Esophagus (tissue), 2 donors: ENCODE measurements at regions not wholly inside any gene's neighbourhood (a gene's known extent, or its start where the extent isn't known, plus 50 kb on each side); places are given as distances from the start of the nearest gene placed in this dataset.

Experiments
- H3K27ac ChIP-seq, 2 donors: one replicate each; pipeline ENCODE4 v1.5.1; 2013; ENCODE audit warnings: low read depth in 2 of 2, mild to moderate bottlenecking in 2 of 2, inconsistent platforms in 1 of 2, low read length in 1 of 2, moderate library complexity in 1 of 2
- H3K27me3 ChIP-seq, 2 donors: one replicate each; pipeline ENCODE4 v1.6.1; 2013; ENCODE audit warnings: low read length in 2 of 2, control low read depth in 1 of 2, mild to moderate bottlenecking in 1 of 2; ENCODE audit not compliant: insufficient read depth in 2 of 2, control insufficient read depth in 1 of 2
- H3K36me3 ChIP-seq, 2 donors: one replicate each; pipeline ENCODE4 v1.6.1; 2013; ENCODE audit warnings: low read length in 1 of 2; ENCODE audit not compliant: control insufficient read depth in 2 of 2, insufficient read depth in 2 of 2
- H3K4me1 ChIP-seq, 2 donors: one replicate each; pipeline ENCODE4 v1.6.1; 2013; ENCODE audit warnings: low read length in 1 of 2; ENCODE audit not compliant: control insufficient read depth in 2 of 2, insufficient read depth in 2 of 2
- H3K4me3 ChIP-seq, 2 donors: one replicate each; pipeline ENCODE4 v1.5.1; 2013; ENCODE audit warnings: low read length in 2 of 2, mild to moderate bottlenecking in 2 of 2, low read depth in 1 of 2, moderate library complexity in 1 of 2
- H3K9me3 ChIP-seq, 2 donors: one replicate each; pipeline ENCODE4 v1.6.1; 2013; ENCODE audit warnings: mild to moderate bottlenecking in 2 of 2, low read depth in 1 of 2, low read length in 1 of 2, moderate library complexity in 1 of 2; ENCODE audit not compliant: control insufficient read depth in 2 of 2, insufficient read depth in 1 of 2
- WGBS, 2 donors: extraction: QIAGEN DNeasy Blood & Tissue Kit; methylation state at CpG; one replicate each; pipeline ENCODE4 v1.1.7; 2013; 5-methylcytosine and 5-hydroxymethylcytosine counted together
- donor health status: healthy with polysubstance abuse.
- donor health status: Bipolar disorder and iron deficiency.

DNA sequence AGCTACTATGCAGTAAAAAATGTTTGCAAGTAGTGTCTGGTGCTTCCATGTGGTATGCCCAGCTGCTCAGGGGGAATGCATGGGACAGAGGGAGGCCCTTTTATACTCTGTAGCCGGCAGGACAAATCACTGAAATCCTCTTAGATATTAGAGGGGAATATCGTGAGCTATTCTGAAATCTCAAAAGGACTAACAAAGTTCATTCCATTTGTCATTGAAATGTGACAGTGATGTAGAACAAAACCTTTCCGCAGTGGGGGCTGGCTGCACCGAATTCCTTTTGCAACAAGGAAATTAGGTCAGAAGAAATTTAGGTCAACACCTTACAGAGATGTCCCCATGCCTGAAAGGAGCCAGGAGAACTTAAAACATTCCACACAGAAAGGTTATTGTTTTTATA, 72.4 kb upstream of the MEF2C start:
- H3K36me3 ChIP-seq = no peaks in the 10 kb centered on the region
- no peaks in the 10 kb centered on the region for H3K4me1 ChIP-seq
- H3K27me3 ChIP-seq = no peaks in the 10 kb centered on the region
- WGBS, 2 donors = 79 to 81% methylated on average over 4 of the region's 4 CpGs
- no peaks in the 10 kb centered on the region for H3K9me3 ChIP-seq
- H3K4me3 ChIP-seq = no peak overlapping the region
- H3K27ac ChIP-seq = no peak overlapping the region

GRCh38 chr5:88954511-88954910, 71.5 kb upstream of the MEF2C start:
- H3K27me3 ChIP-seq = no peaks in the 10 kb centered on the region
- no peaks in the 10 kb centered on the region for H3K36me3 ChIP-seq
- no peak overlapping the region for H3K4me3 ChIP-seq
- no peaks in the 10 kb centered on the region for H3K4me1 ChIP-seq
- H3K9me3 ChIP-seq = no peaks in the 10 kb centered on the region
- WGBS, 2 donors = 71 to 76% methylated on average over 3 of the region's 3 CpGs
- H3K27ac ChIP-seq = no peak overlapping the region

- Histone ChIP-seq H3K4me3 (no peak overlapping the region), H3K36me3 (no peaks in the 10 kb centered on the region), H3K9me3 (no peaks in the 10 kb centered on the region), H3K27ac (no peak overlapping the region), H3K4me1 (no peaks in the 10 kb centered on the region), H3K27me3 (no peaks in the 10 kb centered on the region)
- 85 to 86% methylated on average over 5 of the region's 5 CpGs for WGBS, 2 donors
Observed at GRCh38 chr5:88952996-88953643, 70.1 kb upstream of the MEF2C start.

DNA sequence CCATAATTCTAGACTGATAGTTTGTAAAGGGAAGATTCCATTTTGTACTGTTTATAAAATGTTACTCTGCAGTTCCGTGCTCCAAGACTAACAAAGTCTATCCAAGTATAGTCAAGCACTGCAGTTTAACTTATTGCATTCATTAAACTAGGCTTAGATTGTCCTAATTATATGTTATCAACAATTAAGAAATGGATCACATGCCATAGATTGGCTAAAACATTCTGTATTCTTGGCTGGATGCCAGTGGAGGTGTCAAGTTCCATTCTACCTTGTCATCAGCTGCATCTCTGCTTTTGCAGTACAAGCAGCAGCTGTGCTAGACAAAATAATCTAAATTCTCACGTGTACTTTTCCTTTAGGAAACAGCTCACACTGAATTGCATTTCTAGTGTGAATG, 69.4 kb upstream of the MEF2C start:
- H3K4me1 ChIP-seq = no peaks in the 10 kb centered on the region
- no peaks in the 10 kb centered on the region for H3K36me3 ChIP-seq
- H3K27ac ChIP-seq = no peak overlapping the region
- H3K27me3 ChIP-seq = no peaks in the 10 kb centered on the region
- WGBS, 2 donors = 48 to 49% methylated on average over 2 of the region's 2 CpGs
- no peak overlapping the region for H3K4me3 ChIP-seq
- H3K9me3 ChIP-seq = no peaks in the 10 kb centered on the region

DNA sequence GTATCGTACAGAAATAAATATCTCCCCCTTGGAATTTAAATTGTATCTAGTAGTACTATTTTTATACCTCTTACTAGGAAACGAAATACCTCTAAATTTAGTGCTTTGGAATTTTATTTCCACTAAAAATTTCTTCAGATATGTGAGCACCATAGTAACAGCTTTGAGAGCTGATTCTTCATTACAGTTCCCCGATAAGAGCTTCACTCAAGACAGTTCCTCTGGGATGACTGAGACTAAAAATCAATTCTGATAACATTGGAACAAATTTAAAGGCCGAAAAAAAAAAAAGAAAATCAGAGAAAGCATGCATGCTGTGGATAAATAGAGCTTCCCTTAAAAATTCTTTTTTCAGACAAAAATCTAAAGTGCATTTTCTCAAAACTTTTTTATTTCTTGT, 68.5 kb upstream of the MEF2C start:
- H3K36me3 ChIP-seq = no peaks in the 10 kb centered on the region
- no peaks in the 10 kb centered on the region for H3K4me1 ChIP-seq
- WGBS, 2 donors = 71 to 78% methylated on average over 4 of the region's 4 CpGs
- H3K27ac ChIP-seq = no peak overlapping the region
- no peaks in the 10 kb centered on the region for H3K9me3 ChIP-seq
- no peaks in the 10 kb centered on the region for H3K27me3 ChIP-seq
- H3K4me3 ChIP-seq = no peak overlapping the region

GRCh38 chr5:88948746-88949600, 66.0 kb upstream of the MEF2C start:
- Histone ChIP-seq H3K27ac (no peak overlapping the region), H3K4me1 (no peaks in the 10 kb centered on the region), H3K27me3 (no peaks in the 10 kb centered on the region), H3K4me3 (no peak overlapping the region), H3K36me3 (no peaks in the 10 kb centered on the region), H3K9me3 (no peaks in the 10 kb centered on the region)
- 78 to 82% methylated on average over 2 of the region's 2 CpGs for WGBS, 2 donors

- whole genome bisulfite sequencing, 2 donors = 78% methylated on average over 8 of the region's 8 CpGs
- Histone ChIP-seq H3K9me3 (no peaks in the 10 kb centered on the region), H3K36me3 (no peaks in the 10 kb centered on the region), H3K27me3 (no peaks in the 10 kb centered on the region), H3K27ac (no peak overlapping the region), H3K4me3 (no peak overlapping the region), H3K4me1 (no peaks in the 10 kb centered on the region)
Observed at GRCh38 chr5:88944751-88945531, 62.0 kb upstream of the MEF2C start.

DNA sequence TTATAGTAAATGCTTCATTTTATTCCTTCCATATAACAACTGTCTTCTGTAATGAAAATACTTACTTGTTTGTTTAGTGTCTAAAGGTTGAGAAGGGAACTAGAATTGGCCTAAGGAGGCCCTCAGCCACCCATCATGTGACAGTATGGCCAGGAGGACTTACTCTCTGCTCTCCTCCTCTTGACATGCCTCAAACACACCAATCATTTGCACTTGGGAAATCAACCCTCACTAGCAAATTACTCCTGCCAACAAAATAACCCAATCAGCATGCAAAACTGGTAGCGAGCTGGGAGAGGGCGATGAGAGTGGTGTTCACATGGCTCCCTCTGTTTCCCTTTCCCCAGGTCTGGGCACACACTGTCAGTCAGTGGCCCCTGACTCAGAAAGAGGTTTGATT, 58.6 kb upstream of the MEF2C start:
- H3K9me3 ChIP-seq = no peaks in the 10 kb centered on the region
- H3K36me3 ChIP-seq = no peaks in the 10 kb centered on the region
- peak overlapping the region in 1 of 2 donors; percentile 6 for H3K27ac ChIP-seq
- 81 to 94% methylated on average over 2 of the region's 2 CpGs for WGBS, 2 donors
- H3K27me3 ChIP-seq = no peaks in the 10 kb centered on the region
- H3K4me1 ChIP-seq = no peaks in the 10 kb centered on the region
- H3K4me3 ChIP-seq = no peak overlapping the region

GRCh38 chr5:88940713-88941112, 57.7 kb upstream of the MEF2C start:
- WGBS, 2 donors = 84 to 90% methylated on average over 1 of the region's 1 CpG
- Histone ChIP-seq H3K27ac (no peak overlapping the region), H3K4me3 (no peak overlapping the region), H3K4me1 (no peaks in the 10 kb centered on the region), H3K36me3 (no peaks in the 10 kb centered on the region), H3K27me3 (no peaks in the 10 kb centered on the region), H3K9me3 (no peaks in the 10 kb centered on the region)
